ENCODE measurements at regions not wholly inside any gene's neighbourhood (a gene's known extent, or its start where the extent isn't known, plus 50 kb on each side); places are given as distances from the start of the nearest gene placed in this dataset.

DNA sequence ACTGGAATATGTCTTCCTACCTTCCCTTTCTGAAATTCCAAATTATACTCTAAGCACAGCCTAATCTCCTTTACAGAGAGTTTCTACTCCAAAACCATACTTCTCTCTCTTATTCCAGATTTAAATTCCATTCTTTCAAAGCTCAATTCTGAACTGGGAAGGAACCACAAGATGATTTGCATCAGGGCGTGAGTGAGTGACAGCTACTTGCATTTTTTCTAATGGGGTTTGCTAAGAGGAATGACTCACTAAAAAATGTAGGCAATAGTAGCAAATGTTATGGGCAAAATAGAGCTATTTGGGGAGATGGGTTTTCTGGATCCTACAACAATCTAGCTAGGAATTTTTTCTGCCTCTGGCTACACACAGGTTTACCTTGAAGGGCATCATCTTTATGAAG lies 244.6 kb upstream of the PSMD7 start:
- no peak for ATAC-seq (ENCODE audit: low read depth)
- no peaks in the 10 kb centered on the region for H3K9me1 ChIP-seq (ENCODE audit: insufficient read depth, low read length)
- no peak overlapping the region for H2BK120ac ChIP-seq (ENCODE audit: low read depth, low read length)
- no peak for DNase-seq
- H3K18ac ChIP-seq (ENCODE audit: low read depth, low read length): no peak overlapping the region
- ChIA-PET POLR2A (ENCODE audit: unreplicated experiment) (no interaction called here), CTCF (no interaction called here)
- TF ChIP-seq SMC3 (IDR thresholded peaks at IDR 0.05; ENCODE audit: low read depth, low read length) (no peak), RAD21 (IDR thresholded peaks at IDR 0.05; ENCODE audit: low read length) (no peak), CEBPB (IDR thresholded peaks at IDR 0.05; ENCODE audit: low read depth, low read length) (no peak), MAFK (IDR thresholded peaks at IDR 0.05; ENCODE audit: low read depth, low read length) (no peak), POLR2A (IDR thresholded peaks at IDR 0.05; ENCODE audit: low read depth, low read length) (no peak), BHLHE40 (IDR thresholded peaks at IDR 0.05; ENCODE audit: low read depth, low read length) (no peak), MXI1 (IDR thresholded peaks at IDR 0.05; ENCODE audit: borderline replicate concordance, low read depth, low read length) (no peak), CHD1 (IDR thresholded peaks at IDR 0.05; ENCODE audit: low read depth, low read length) (no peak), RFX5 (IDR thresholded peaks at IDR 0.05; ENCODE audit: low read depth, low read length) (no peak), NFE2L2 (IDR thresholded peaks at IDR 0.05; ENCODE audit: low read depth, low read length) (no peak), FOS (IDR thresholded peaks at IDR 0.05; ENCODE audit: low read depth, low read length) (no peak), RCOR1 (IDR thresholded peaks at IDR 0.05; ENCODE audit: insufficient replicate concordance, low read length) (no peak), MAZ (IDR thresholded peaks at IDR 0.05; ENCODE audit: borderline replicate concordance, low read depth, low read length) (no peak)
- TF ChIP-seq, protein P1, sequence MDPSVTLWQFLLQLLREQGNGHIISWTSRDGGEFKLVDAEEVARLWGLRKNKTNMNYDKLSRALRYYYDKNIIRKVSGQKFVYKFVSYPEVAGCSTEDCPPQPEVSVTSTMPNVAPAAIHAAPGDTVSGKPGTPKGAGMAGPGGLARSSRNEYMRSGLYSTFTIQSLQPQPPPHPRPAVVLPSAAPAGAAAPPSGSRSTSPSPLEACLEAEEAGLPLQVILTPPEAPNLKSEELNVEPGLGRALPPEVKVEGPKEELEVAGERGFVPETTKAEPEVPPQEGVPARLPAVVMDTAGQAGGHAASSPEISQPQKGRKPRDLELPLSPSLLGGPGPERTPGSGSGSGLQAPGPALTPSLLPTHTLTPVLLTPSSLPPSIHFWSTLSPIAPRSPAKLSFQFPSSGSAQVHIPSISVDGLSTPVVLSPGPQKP (IDR thresholded peaks at IDR 0.05; ENCODE audit: borderline replicate concordance, low read depth, low read length): no peak
- TF ChIP-seq, protein P2, sequence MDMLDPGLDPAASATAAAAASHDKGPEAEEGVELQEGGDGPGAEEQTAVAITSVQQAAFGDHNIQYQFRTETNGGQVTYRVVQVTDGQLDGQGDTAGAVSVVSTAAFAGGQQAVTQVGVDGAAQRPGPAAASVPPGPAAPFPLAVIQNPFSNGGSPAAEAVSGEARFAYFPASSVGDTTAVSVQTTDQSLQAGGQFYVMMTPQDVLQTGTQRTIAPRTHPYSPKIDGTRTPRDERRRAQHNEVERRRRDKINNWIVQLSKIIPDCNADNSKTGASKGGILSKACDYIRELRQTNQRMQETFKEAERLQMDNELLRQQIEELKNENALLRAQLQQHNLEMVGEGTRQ (IDR thresholded peaks at IDR 0.05; ENCODE audit: low read depth, low read length): no peak
- TF ChIP-seq, protein P3, sequence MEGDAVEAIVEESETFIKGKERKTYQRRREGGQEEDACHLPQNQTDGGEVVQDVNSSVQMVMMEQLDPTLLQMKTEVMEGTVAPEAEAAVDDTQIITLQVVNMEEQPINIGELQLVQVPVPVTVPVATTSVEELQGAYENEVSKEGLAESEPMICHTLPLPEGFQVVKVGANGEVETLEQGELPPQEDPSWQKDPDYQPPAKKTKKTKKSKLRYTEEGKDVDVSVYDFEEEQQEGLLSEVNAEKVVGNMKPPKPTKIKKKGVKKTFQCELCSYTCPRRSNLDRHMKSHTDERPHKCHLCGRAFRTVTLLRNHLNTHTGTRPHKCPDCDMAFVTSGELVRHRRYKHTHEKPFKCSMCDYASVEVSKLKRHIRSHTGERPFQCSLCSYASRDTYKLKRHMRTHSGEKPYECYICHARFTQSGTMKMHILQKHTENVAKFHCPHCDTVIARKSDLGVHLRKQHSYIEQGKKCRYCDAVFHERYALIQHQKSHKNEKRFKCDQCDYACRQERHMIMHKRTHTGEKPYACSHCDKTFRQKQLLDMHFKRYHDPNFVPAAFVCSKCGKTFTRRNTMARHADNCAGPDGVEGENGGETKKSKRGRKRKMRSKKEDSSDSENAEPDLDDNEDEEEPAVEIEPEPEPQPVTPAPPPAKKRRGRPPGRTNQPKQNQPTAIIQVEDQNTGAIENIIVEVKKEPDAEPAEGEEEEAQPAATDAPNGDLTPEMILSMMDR (conservative IDR thresholded peaks at IDR 0.05; ENCODE audit: low read depth, low read length): no peak
- no peak overlapping the region for H2AK9ac ChIP-seq (replicated peaks; ENCODE audit: low read depth, low read length, poor library complexity)
- no peak overlapping the region for H3K4ac ChIP-seq (ENCODE audit: low read depth, low read length)
- no peak overlapping the region for H3K27ac ChIP-seq (ENCODE audit: insufficient read depth, low read length)
- H3K56ac ChIP-seq (ENCODE audit: extremely low read depth, insufficient read depth, low read length): no peak overlapping the region
- no peaks in the 10 kb centered on the region for H3K36me3 ChIP-seq (ENCODE audit: control insufficient read depth, insufficient read depth, low read length)
- H3K9me3 ChIP-seq (ENCODE audit: control insufficient read depth, insufficient read depth, low read length): no peaks in the 10 kb centered on the region
- no peak overlapping the region for H3K4me2 ChIP-seq (ENCODE audit: low read depth, low read length)
- intact Hi-C loops (cut with micrococcal nuclease): no loop called here
- H3K9ac ChIP-seq (ENCODE audit: low read depth, low read length): no peak overlapping the region
- no peak overlapping the region for H2BK15ac ChIP-seq (ENCODE audit: low read depth, low read length)
- dilution Hi-C loops (cut with HindIII; ENCODE audit: low sequenced_read_pairs, unreplicated experiment): no loop called here
- no peak overlapping the region for H3K4me3 ChIP-seq (ENCODE audit: insufficient read depth, low read depth, low read length)
- no peaks in the 10 kb centered on the region for H3K27me3 ChIP-seq (ENCODE audit: control insufficient read depth, insufficient read depth, low read length)
- H3K4me1 ChIP-seq (ENCODE audit: control insufficient read depth, insufficient read depth, low read length): no peaks in the 10 kb centered on the region
- H4K20me1 ChIP-seq (ENCODE audit: insufficient read depth, low read length): no peaks in the 10 kb centered on the region
- WGBS, 2 experiments (ENCODE audit: extremely low coverage in 2 of 2, insufficient read length in 1 of 2): no CpG with 5 or more reads among the region's 1 CpG
- H3K14ac ChIP-seq (replicated peaks; ENCODE audit: low read depth, low read length): no peak overlapping the region
- no peak overlapping the region for H3K23ac ChIP-seq (ENCODE audit: low read depth, low read length)
- H2BK5ac ChIP-seq (ENCODE audit: low read depth, low read length, poor library complexity, severe bottlenecking): no peak overlapping the region
- H2AFZ ChIP-seq (replicated peaks; ENCODE audit: low read length, poor library complexity): no peak overlapping the region
- in situ Hi-C loops (cut with MboI; ENCODE audit: low sequenced_read_pairs): no loop called here
- no peak overlapping the region for H4K8ac ChIP-seq (ENCODE audit: low read depth in 2 of 2, low read length in 2 of 2)
- no peaks in the 10 kb centered on the region for H3K79me1 ChIP-seq (ENCODE audit: low read depth in 1 of 2, low read length in 2 of 2)
- H2AK5ac ChIP-seq (ENCODE audit: low read depth, low read length): no peak overlapping the region
- H4K91ac ChIP-seq (ENCODE audit: insufficient read depth, low read depth, low read length): no peak overlapping the region
- no peak overlapping the region for H2BK20ac ChIP-seq (ENCODE audit: low read depth, low read length)
- BruUV-seq (replicated peaks): no TSS peak
- H4K5ac ChIP-seq (ENCODE audit: low read depth, low read length): no peak overlapping the region
